ENCODE measurements at regions not wholly inside any gene's neighbourhood (a gene's known extent, or its start where the extent isn't known, plus 50 kb on each side); places are given as distances from the start of the nearest gene placed in this dataset.

DNA sequence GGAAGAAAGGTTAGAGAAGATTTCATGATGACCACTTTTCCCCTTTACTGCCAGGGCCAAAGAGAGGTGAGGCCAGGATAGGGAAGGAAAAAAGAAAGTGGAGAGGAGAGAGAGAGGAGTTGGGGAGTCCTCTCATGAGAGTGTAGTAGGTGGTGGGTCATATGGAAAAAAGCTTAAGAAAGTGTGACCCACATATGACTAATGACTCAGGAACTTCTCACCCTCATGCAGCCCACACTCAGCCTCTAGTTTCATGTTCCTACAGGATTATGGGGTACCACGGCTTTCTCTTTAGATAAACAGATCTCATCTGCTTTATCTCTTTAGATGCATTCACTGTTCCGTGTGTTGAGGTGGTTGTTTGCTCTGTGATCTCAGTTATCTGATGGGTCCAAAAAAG lies 462.5 kb upstream of the IGFBP3 start:
- intact Hi-C loops (cut with DNase I), result no loop called here
- no peak for DNase-seq

DNA sequence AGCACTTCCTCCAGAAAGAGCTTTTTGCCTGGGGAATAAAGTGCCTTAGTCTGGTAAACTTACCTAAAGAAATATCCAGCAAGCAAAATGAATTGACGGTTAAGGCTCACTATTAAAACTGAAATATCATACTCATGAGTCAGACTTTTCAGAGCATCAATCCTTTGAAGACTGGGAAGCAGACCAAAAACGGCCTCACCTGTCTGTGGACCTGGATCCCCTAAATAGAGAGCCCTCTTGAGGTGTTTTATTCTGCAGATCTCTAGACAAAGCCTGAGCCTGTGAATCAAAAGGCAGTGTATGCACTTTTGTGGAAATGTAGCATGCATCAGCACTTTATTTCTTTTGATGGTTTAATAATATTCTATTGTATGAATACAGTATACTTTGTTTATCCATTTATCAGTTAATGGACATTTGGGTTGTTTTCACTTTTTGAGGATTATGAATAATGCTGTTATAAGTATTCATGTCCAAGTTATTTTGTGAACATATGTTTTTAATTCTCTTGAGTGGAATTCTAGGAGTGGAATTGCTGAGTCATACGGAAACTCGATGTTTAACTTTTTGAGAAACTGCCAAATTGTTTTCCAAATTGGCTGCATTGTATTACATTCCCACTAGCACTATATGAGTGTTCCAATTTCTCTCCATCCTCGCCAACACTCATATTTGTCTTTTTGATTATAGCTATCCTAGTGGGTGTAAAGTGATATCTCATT lies 449.0 kb upstream of the IGFBP3 start:
- DNase-seq, result no peak
- intact Hi-C loops (cut with DNase I), result no loop called here

DNA sequence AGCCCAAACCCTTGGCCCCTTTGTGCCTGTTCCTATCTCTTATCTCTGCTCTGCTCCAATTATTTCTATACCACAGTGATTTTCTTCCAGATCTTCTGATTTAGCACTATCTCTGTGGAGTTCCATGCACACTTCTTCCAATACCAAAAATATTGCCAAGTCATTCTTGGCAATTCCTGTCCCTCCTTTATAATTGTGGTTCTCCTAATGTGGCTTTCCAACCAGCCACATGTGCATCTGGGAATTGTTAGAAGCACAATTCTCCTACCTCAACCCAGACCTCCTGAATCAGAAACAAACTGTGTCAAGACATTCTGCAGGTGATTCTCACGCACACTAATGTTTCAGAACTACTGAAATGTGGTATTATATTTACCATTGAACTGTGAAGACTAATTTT lies 447.8 kb upstream of the IGFBP3 start:
- intact Hi-C loops (cut with DNase I), result no loop called here
- DNase-seq, result no peak

DNA sequence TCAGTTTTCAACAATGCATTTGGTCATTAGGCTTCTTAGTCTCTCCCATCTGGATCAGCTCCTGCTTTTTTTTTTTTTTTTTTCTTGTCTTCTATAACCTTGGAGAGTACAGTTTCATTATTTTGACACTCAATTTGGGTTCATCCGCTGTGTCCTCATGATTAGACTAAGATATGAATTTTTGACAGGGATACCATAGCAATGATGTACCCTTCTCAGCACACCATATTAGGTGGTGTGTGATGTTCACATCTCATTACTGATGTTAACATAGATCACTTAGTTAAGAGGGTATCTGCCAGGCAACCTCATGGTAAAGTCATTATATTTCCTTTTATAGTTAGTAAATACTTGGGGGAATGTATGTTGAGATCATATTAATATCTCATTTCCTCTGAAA lies 445.5 kb upstream of the IGFBP3 start:
- DNase-seq, result no peak
- intact Hi-C loops (cut with DNase I), result no loop called here

DNA sequence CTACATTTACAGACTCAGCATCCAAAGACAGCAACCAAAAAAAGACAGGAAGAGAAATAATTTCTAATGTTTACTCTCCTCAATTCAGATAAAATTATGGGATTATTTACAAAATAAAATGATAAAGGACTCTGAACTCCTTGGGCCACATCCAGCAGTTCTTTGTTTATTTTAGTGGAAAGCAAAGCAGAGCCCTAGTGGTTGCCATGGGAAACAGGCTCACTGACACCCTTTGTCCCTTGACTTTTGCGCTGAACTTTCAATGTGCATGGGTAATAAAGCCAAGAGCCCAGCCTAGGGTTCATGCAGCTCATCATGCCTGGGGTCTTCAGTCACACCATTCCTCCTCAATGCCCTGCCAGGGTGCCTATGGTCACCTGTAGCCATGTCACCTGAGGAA lies 442.6 kb upstream of the IGFBP3 start:
- DNase-seq, result no peak
- intact Hi-C loops (cut with DNase I), result no loop called here

DNA sequence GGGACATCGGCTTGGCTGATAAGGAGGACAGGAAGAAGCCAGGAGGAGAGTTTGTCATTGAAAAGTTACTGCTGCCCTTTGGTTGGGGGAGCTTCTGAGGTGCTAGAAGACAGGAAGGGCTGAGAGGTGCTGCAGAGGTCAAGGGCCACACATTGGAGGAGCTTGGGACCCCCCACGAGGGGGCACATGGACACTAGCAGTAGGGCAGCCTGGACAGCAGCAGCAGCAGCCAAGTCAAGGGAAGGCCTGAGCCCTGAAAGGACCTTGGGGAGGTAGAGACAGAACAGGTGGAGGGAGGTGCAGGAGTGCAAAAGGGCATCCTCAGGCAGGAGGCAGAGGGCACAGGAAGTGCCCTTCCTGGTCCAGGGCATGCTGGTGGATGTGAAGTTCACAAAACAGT lies 439.7 kb upstream of the IGFBP3 start:
- intact Hi-C loops (cut with DNase I), result no loop called here
- no peak for DNase-seq

- intact Hi-C loops (cut with DNase I), result no loop called here
- no peak for DNase-seq
Observed at GRCh38 chr7:46360296-46360695, 439.2 kb upstream of the IGFBP3 start.

DNA sequence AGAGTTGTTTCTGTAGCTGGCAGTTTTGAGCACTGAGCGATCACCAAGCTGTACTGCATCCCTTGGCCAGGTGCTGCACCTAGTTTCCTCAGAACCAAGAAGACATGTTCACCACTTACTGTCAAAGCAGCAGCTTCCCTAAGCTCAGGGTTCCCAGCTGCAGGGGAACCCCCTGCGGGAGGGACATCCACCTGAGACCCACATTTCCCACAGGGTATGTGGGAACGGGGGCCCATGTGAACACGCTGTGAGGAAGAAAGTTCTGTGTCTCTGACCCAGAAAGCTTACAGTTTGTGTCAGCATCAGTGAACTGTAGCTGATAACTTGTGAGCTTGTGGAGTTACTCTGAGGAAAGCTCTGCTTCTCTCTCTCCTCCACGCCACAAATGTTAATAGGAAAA lies 436.8 kb upstream of the IGFBP3 start:
- no peak for DNase-seq
- intact Hi-C loops (cut with DNase I), result loop anchor here (10.0 kb wide), 1 partner anchor 433 kb away; the partner anchor contains the start of gene IGFBP3

GRCh38 chr7:46357290-46357689 lies 436.2 kb upstream of the IGFBP3 start:
- no peak for DNase-seq
- intact Hi-C loops (cut with DNase I), result loop anchor here (10.0 kb wide), 1 partner anchor 432 kb away; the partner anchor contains the start of gene IGFBP3

- intact Hi-C loops (cut with DNase I), result loop anchor here (10.0 kb wide), 1 partner anchor 432 kb away; the partner anchor contains the start of gene IGFBP3
- DNase-seq, result no peak
Observed at GRCh38 chr7:46356371-46356770, 435.3 kb upstream of the IGFBP3 start.

DNA sequence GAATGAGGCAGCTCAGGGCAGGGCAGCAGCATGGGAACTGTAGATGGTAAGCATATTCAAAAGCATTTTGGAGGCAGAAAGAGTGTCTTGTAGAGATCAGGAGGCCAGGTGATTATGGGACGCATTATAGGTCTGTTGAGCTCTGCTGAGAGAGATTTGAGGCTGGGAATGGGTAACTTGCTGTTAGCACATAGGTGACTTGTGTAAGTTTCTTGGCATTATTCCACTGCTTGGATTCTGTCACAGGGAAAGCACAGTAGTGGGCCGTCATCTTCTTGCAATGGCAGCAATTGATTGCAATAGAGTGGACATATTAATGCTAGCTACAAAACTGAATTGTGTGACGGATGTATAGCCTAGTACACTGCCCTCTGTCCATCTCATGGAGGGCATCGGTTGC lies 434.3 kb upstream of the IGFBP3 start:
- intact Hi-C loops (cut with DNase I), result loop anchor here (10.0 kb wide), 1 partner anchor 431 kb away; the partner anchor contains the start of gene IGFBP3

GRCh38 chr7:46352004-46352954 lies 431.2 kb upstream of the IGFBP3 start:
- peak in 17 of 42 donors; percentile 9 to 52 (median 24) for DNase-seq
- intact Hi-C loops (cut with DNase I), result loop anchor here (10.0 kb wide), 1 partner anchor 427 kb away; the partner anchor contains the start of gene IGFBP3

More for the DNA sequence above, 434.3 kb upstream of the IGFBP3 start:
- no peak for DNase-seq

DNA sequence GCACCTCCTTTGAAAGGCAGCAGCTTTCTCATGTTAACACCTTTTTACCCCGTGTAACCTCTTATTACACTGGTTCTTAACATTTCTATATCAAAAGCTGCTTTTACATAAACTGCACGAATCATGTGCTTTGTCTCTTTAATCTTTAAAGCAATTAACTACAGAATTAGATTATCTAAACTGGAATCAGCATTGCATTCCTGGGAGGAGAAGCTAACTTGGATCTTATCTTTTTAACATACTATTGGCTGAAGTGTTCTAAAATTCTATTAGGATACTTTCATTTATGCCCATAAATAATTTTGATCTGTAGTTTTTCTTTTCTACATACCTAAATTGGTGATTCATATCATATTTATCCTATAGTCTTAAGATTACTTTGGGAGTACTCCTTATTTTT lies 428.4 kb upstream of the IGFBP3 start:
- intact Hi-C loops (cut with DNase I), result no loop called here
- no peak for DNase-seq

- intact Hi-C loops (cut with DNase I), result no loop called here
Observed at GRCh38 chr7:46344533-46344932, 423.5 kb upstream of the IGFBP3 start.

DNA sequence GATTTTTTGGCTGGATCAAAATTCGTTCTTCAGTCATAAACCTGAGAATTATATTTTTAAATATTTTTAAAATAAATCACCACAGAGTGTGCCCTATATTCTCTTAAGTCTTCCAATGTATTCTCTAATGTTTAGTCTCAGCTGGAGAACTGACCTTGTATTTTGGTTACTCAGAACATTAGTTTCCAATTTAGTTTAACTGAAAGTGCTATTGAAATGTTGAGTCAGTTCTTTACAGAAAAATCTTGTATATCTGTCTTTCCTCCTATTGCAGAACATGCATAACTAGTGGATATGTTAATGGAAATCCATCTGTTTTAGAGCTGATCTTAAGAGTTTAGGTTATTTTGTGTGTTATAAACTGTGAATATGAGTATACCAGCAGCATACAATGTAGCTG lies 422.7 kb upstream of the IGFBP3 start:
- DNase-seq, result no peak
- intact Hi-C loops (cut with DNase I), result no loop called here

More at GRCh38 chr7:46344533-46344932, 423.5 kb upstream of the IGFBP3 start:
- DNase-seq, result no peak

DNA sequence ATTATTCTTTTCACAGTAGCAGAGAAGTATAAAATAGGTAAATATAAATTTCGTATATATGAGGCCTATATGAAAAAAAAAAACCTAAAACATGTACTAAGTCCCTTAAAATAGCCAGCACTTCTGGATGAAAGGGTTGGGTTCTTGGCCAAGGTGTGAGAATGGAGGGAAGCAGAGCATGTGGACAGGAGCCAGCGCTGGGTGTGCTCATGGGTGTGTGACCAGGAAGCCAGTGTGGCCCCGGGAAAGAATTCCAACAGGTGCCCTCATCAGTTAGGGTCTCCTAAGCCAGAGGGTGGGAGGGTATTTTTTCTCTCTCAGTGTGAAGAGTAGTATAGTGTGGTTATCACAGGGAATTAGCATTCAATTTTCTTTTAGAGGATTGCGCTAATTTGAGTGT lies 401.9 kb upstream of the IGFBP3 start:
- intact Hi-C loops (cut with DNase I), result no loop called here
- no peak for DNase-seq

- DNase-seq, result no peak
- intact Hi-C loops (cut with DNase I), result no loop called here
Observed at GRCh38 chr7:46321556-46322205, 400.6 kb upstream of the IGFBP3 start.

DNA sequence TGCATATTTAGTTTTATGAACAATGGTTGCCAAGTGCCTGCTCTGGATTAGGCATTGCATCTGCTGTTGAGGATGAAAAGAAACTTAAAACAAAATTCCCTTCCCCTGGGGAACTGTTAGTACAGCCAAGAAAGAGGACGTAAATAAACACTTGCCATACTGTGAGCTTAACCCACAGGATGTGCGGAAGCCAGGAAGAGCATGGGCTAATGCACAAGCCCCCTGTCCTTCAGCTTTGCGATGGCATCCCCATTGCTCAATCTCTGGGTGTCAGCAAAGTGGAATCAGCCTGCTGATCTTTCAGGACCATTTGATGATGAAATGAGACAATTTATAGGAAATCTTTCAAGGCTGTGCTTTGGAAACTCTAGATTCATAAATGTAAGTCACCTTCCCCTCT lies 399.9 kb upstream of the IGFBP3 start:
- DNase-seq, result no peak
- intact Hi-C loops (cut with DNase I), result no loop called here

DNA sequence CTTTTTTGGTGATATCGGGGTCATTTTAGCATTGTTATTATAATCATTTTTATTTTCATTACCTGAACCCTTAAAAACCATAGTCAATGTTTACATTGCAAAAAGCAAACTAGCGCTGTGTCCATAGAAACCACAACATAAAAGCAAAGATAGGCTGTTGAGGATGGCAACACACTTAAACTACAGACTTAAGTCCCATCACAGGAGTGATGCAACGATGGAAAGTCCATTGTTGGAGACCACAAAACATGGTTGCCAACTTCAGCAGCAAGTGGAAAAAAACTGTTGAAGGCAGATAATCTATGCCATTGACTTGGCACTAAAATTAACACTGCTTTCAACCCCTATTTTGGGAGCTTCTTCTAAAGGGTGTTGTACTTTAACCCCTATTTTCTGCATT lies 398.8 kb upstream of the IGFBP3 start:
- intact Hi-C loops (cut with DNase I), result no loop called here
- DNase-seq, result no peak

- intact Hi-C loops (cut with DNase I), result no loop called here
Observed at GRCh38 chr7:46318276-46318675, 397.2 kb upstream of the IGFBP3 start.

More at GRCh38 chr7:46318276-46318675, 397.2 kb upstream of the IGFBP3 start:
- no peak for DNase-seq

All from head of caudate nucleus (tissue), 42 donors.